ENCODE measurements at regions not wholly inside any gene's neighbourhood (a gene's known extent, or its start where the extent isn't known, plus 50 kb on each side); places are given as distances from the start of the nearest gene placed in this dataset.

DNA sequence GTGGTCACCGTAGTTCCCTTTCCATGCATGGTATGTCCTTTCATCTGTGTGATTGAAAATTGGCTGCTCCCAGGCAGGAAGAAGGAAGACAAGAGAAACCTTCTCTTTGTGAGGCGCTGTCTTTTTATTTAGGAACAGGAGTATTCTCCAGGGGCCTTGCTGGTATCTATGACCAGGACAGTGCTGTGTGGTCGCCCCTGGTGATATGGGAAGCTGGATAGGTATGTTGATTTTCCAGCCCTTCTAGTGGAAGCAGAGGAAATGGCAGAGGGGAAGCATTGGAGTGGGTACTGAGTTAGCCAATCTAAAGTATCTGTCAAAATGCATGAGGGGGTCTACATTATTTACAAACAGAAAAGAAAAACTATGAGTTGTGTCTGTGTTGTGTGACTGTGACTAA lies 226.6 kb downstream of the MTX2 start:
- DNase-seq (ENCODE audit: low read depth): no peak
- TF ChIP-seq, protein P1, sequence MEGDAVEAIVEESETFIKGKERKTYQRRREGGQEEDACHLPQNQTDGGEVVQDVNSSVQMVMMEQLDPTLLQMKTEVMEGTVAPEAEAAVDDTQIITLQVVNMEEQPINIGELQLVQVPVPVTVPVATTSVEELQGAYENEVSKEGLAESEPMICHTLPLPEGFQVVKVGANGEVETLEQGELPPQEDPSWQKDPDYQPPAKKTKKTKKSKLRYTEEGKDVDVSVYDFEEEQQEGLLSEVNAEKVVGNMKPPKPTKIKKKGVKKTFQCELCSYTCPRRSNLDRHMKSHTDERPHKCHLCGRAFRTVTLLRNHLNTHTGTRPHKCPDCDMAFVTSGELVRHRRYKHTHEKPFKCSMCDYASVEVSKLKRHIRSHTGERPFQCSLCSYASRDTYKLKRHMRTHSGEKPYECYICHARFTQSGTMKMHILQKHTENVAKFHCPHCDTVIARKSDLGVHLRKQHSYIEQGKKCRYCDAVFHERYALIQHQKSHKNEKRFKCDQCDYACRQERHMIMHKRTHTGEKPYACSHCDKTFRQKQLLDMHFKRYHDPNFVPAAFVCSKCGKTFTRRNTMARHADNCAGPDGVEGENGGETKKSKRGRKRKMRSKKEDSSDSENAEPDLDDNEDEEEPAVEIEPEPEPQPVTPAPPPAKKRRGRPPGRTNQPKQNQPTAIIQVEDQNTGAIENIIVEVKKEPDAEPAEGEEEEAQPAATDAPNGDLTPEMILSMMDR (conservative IDR thresholded peaks at IDR 0.05; ENCODE audit: low read depth, low read length): no peak
- no peak overlapping the region for H3K4me3 ChIP-seq (ENCODE audit: low read depth, low read length)

DNA sequence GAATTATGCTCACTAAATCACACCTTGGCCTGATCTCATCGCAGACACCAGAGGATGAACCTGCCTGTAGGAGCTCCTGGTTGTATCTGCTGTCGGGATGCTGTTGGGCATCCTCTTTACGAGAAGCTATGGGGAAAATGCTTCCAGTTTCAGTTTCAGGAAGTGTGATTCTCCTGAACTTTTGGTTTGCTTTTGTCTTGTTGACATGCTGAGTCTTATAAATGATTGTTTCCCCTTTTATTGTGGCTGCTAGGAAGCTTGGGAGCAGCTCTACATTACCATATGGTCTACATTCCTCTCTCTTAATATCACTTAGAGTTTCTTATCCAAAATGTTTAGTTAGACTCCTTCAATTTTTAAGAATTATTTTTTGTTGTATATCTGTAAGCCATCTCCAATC lies 227.5 kb downstream of the MTX2 start:
- TF ChIP-seq, protein P1 (conservative IDR thresholded peaks at IDR 0.05; ENCODE audit: low read depth, low read length): no peak
- no peak overlapping the region for H3K4me3 ChIP-seq (ENCODE audit: low read depth, low read length)
- DNase-seq (ENCODE audit: low read depth): no peak

DNA sequence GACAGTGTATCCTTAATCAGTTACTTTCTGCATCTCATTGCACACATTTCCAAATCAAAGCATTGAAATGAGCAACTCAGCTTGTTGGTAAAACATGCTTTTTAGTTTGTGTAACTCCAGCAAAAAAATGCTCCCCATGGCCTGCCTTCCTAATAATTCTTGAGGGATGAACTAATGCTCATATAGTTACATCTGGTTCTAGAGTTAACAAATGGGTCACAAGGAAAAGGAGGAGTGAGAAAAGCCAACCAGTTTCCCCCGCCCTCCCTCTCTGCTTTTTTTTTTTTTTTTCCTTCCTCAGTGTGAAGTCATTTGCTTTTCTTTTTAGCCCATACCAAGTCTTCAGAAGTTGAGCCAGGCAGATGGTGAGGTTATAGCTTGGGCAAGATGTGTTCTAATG lies 231.7 kb downstream of the MTX2 start:
- no peak overlapping the region for H3K4me3 ChIP-seq (ENCODE audit: low read depth, low read length)
- DNase-seq (ENCODE audit: low read depth): no peak
- TF ChIP-seq, protein P1 (conservative IDR thresholded peaks at IDR 0.05; ENCODE audit: low read depth, low read length): no peak

DNA sequence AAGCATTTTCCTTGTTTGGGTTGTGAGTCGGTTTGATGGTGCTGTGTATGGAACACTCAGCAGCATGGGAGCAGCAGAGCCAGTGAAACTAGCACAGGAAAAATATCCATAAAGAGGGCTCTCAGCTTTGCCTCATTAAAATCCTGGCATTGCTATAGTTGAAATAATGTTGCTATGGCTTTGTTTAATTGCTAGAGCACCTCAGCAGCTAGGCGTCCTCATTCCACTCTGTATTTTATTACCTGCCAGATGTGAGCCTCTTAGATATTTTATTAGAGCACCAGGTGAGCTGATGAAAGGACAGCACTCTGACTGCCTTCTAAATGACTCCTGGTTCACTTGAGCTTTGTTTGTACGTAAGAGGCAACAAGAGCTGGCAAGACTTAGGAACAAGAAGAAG lies 232.4 kb downstream of the MTX2 start:
- TF ChIP-seq, protein P1 (conservative IDR thresholded peaks at IDR 0.05; ENCODE audit: low read depth, low read length): no peak
- no peak for DNase-seq (ENCODE audit: low read depth)
- H3K4me3 ChIP-seq (ENCODE audit: low read depth, low read length): no peak overlapping the region

DNA sequence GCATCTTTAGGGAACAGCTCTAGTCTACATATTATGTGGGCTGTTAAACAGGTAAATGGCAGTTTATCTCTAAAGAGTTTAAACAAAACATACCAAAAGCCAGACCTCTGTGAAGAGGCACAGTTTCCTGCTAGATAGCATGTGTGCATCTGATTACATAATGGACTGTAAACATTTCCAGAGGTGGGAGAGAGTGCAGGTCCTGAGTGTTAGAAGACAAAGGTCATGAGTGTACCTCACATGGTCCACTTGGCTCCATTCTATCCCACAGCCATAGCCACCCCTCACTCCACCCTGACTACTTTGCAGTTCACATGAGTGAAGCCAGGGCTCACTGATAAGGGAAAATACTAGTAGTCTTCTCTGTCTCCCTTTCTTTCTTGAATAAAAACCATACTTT lies 233.4 kb downstream of the MTX2 start:
- DNase-seq (ENCODE audit: low read depth): no peak
- TF ChIP-seq, protein P1 (conservative IDR thresholded peaks at IDR 0.05; ENCODE audit: low read depth, low read length): no peak
- H3K4me3 ChIP-seq (ENCODE audit: low read depth, low read length): no peak overlapping the region

DNA sequence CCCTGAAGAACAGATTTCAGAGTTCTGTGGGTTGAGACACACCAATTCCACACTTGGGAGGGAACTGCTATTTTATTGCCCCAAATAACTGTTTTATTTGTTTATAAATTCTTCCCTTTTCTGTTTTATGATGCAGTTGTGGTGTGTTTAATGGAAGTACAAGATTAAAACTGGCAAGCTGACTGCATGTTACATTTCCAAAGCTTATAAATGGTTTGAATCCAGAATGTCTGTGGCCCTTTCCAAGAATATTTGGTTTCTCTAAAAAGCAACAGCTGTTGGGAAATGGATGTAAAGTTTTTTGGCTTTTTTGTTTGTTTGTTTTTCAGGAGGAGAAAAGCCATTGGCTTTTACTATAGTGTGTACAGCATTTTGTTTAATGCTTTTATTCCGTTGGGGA lies 234.5 kb downstream of the MTX2 start:
- TF ChIP-seq, protein P1 (conservative IDR thresholded peaks at IDR 0.05; ENCODE audit: low read depth, low read length): no peak
- no peak overlapping the region for H3K4me3 ChIP-seq (ENCODE audit: low read depth, low read length)
- DNase-seq (ENCODE audit: low read depth): no peak

DNA sequence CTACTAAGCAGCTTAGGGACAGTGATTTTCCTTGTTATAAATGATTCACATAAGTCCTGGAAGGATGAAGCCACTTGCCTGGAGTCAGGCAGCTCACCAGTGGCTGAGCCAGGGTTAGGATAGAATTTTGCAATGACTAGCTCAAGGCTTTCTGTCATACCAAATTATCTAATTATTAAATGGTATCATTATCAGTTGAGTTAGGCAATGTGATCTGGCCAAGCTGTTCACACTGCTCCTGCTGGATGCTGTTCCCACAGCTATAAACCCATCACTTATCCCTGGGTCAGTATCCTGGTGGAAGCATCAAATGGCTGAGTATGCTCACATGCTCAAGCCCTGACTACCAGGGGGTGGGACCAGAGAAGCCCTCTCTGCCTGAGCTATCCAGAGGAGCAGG lies 235.2 kb downstream of the MTX2 start:
- H3K4me3 ChIP-seq (ENCODE audit: low read depth, low read length): no peak overlapping the region
- no peak for DNase-seq (ENCODE audit: low read depth)
- TF ChIP-seq, protein P1 (conservative IDR thresholded peaks at IDR 0.05; ENCODE audit: low read depth, low read length): no peak

Measured in epithelial cell of proximal tubule (primary cell).